KBM-7 (cell line): ENCODE measurements at regions not wholly inside any gene's neighbourhood (a gene's known extent, or its start where the extent isn't known, plus 50 kb on each side); places are given as distances from the start of the nearest gene placed in this dataset.
A peak's percentile ranks its signal among the peaks of the same experiment; 100 is the strongest.

ENCODE experiments used
- DNase-seq: peaks from one replicate; pipeline ENCODE4 v3.0.0-alpha.2; 2015
- in situ Hi-C: fragments of 300-500 bp; cut with MboI; formaldehyde crosslinking; loops from 2 replicates; pipeline ENCODE4 v1.14.3; 2020; ENCODE audit warnings: low sequenced_read_pairs, low pct_unique_long_range_greater_than_20kb, mixed read lengths

GRCh38 chr13:106318941-106319411 lies 216.5 kb downstream of the EFNB2 start:
- peak; percentile 1 for DNase-seq
- in situ Hi-C loops: no loop called here

DNA sequence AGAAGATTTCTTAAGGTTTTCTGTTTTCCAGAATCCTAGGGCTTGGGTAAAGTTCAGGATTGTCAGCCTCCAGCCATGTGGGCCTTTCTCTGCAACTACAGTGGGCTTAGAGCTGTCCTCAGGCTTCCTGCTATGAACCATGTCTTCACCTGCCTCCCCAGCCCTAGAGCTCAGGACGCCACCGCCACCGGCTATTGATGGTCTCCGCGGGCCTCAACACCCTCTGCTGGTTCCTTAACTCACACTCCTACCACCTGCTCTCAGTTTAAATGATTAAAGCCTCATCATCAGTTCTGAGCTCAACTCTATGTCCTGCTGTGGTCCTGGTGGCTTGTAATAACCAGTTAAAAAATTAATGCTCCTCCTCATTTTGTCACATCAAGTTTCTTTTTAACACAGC lies 221.0 kb downstream of the EFNB2 start:
- in situ Hi-C loops: no loop called here
- no peak for DNase-seq

DNA sequence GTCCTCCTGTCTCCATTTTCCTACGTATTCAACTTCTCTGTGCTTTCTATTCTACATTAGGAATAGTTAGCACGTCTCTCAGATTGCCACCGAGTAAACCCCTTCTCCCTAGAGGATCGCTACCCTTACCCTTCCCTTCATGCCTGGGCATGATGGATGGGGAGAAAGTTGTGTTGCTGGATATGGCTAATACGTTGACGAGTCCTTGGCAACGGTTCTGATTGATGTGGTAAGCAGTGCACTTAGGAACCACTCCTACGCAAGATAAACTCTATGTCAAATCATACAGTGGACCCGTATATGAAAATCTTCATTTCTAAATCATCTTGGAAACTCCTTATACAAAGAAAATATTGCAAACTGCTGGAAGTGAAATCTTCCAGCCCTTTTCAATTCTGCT lies 224.5 kb downstream of the EFNB2 start:
- no peak for DNase-seq
- in situ Hi-C loops: no loop called here

DNA sequence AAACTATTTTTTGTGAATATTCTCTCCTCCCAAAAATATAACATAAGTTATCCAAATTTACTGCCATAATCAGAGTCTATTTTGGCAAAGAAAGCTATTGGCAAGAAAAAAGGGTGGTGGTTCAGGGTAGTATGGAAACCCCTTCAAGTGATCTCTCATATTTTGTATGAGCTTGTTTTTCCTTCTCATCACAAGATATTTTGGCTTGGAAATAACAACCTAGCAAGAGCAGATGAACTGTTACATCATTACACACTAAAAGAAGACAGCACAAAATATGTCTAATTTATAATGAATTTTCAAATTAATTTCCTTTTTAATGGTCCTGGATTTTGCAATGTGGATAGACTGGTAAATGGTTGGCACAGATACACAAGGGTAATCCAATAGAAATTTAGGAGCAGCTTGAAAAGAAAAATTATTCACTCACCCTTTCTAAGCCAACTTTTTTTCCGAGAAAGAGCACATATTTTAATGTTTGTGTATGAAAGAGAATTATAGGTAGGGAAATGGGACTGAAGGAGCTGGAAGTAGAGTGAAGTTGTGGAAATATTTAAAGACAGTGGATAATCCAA lies 225.1 kb downstream of the EFNB2 start:
- in situ Hi-C loops: no loop called here
- DNase-seq: no peak

DNA sequence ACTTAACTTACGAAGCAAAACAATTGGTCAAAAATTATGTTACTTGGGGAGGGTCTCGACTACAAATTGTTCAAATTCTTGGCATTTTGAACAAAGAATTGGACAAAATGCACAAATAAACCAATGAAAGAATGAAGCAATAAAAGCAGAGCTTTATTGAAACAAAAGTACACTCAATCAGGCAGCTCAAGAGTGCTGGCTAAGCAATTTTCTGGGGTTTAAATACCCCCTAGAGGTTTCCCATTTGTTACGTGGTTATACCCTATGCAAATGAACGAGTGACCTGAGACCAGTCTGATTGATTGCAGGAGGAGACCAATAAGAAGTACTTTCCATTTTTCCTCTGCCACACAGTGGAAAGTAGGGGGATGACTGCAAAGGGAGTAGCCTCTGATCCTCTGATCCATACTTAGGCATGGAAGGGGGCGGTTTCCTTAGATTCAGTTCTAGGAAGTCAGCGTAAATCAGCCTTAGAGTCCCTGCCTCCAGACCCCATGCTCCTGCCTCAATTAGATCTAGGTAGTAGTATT lies 228.6 kb downstream of the EFNB2 start:
- DNase-seq: no peak
- in situ Hi-C loops: no loop called here

DNA sequence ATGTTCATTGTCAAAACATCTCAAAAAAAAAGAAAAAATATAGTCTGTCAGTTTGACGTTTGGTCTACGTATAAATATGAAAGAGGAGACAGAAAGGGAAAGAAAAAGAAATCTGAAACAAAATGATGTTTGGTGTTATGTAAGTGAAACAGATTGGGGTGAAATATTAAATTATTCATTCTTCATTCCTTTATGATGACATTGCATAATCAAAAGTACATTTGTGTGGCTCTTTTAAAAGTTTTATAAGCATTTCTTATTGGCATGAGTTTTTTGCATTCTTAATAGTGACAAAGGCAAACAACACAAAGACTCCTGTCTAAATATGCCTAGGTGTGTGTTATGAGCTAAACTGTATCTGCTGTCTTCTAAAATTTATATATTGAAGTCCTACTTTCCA lies 232.6 kb downstream of the EFNB2 start:
- DNase-seq: no peak
- in situ Hi-C loops: no loop called here

DNA sequence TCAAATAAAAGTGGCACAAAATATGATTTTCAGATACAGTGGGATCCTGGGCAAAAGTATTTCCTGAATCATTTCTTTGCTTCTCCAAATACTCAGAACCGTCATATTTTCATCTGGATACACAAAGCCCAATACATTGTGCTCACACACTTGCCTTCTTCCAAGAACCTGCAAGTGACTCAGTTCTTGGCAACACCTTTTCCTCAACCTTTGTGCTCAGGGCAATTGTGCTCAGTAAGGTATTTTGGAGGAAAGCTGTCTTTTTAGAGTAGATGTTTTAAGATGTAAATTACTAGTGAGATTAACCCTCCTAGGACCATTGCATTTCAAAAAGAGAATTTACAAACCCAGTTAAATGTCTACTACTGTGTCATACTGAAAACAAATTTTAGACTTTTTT lies 233.5 kb downstream of the EFNB2 start:
- DNase-seq: no peak
- in situ Hi-C loops: no loop called here

- in situ Hi-C loops: no loop called here
- DNase-seq: no peak
These were observed 235.8 kb downstream of the EFNB2 start for GRCh38 chr13:106299621-106300020.

- no peak for DNase-seq
- in situ Hi-C loops: no loop called here
These were observed 238.2 kb downstream of the EFNB2 start for GRCh38 chr13:106297283-106297682.

DNA sequence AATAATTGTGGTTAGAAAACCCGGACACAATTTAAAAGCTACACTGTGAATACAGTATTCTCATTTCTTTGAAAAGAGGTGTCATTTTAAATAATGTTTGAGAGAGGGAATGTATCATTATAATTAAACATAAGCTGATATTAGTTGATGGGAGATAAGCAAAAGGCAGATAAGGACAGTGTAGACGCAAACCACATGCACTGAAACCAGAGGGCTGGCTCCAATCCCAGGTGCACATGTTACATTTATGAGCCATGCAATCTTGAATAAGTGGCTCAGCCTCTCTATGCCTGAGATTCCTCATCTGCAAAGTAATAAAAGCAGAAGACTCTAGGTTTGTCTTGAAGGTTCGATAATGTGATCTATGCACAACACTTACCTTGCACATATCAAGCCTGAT lies 238.7 kb downstream of the EFNB2 start:
- DNase-seq: no peak
- in situ Hi-C loops: no loop called here

- in situ Hi-C loops: no loop called here
- peak; percentile 32 for DNase-seq
These were observed 239.5 kb downstream of the EFNB2 start for GRCh38 chr13:106295971-106296370.

DNA sequence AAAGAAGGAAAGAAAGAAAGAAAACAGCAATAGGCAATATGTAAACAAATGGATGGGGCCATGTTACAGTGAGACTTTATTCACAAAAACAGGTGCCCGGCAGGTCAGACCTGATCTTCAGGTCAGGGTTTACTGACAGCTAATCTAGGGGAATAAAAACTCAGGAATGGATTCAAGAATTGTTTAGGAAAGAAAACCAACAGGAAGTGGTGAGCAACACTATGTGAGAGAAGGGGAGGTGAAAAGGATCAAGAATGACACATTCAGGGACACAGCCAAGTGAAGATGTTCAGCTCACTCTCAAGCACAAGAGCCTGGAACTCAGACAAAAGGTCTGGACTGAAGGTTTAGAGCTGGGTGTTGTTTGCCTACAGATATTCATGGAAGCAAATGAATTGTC lies 244.5 kb downstream of the EFNB2 start:
- no peak for DNase-seq
- in situ Hi-C loops: no loop called here

DNA sequence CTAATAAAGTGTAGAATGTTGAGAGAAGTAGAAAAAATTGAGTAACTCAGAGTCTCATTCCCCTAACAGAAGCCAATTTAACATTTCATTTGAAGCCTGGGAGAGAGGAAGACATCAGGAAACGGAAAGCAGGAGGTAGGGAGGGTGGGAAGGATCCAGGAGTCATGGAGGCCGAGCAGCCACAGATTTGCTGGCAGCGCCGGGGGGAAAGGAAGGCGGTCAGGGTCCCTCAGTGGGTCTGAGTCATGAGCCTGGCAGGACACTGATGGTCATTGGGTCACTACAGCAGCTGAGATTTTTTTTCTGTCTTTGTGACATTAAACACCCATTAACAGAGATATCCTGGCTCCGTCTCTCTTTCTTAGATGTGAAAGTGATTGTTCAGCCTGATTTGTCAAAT lies 248.1 kb downstream of the EFNB2 start:
- no peak for DNase-seq
- in situ Hi-C loops: no loop called here

GRCh38 chr13:106286811-106287210 lies 248.7 kb downstream of the EFNB2 start:
- DNase-seq: no peak
- in situ Hi-C loops: no loop called here

DNA sequence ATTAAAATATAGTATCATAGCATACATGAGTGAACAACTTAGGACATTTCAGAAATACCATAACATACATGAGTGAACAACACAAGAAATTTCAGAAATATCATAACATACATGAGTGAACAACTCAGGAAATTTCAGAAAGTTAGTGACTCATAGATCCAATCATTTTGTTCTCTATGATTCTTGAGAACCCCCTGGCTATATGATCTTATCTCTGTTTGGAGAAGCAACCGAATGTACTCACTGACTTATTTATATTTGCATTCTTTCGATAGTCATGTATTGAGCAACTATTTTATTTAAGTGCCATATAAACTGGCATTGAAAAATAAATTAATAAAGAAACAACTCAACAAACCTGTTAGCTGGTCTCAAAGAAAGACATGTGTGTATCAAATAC lies 251.1 kb downstream of the EFNB2 start:
- in situ Hi-C loops: no loop called here
- DNase-seq: no peak

DNA sequence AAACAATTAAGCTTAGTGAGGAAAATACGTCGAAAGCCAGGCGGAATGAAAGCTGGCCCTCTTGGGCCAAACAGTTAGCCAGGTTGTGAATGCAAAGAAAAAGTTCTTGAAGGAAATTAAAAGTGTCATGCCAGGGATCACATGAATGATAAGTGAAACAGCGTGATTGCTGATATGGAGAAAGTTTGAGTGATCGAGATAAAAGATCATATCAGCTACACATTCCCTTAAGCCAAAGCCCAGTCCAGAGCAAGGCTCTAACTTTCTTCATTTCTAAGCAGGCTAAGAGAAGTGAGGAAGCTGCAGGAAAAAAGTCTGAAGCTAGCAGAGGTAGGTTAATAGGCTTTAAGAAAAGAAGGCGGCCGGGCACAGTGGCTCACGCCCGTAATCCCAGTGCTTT lies 254.0 kb downstream of the EFNB2 start:
- no peak for DNase-seq
- in situ Hi-C loops: no loop called here

GRCh38 chr13:106277484-106278154 lies 257.8 kb downstream of the EFNB2 start:
- in situ Hi-C loops: no loop called here

DNA sequence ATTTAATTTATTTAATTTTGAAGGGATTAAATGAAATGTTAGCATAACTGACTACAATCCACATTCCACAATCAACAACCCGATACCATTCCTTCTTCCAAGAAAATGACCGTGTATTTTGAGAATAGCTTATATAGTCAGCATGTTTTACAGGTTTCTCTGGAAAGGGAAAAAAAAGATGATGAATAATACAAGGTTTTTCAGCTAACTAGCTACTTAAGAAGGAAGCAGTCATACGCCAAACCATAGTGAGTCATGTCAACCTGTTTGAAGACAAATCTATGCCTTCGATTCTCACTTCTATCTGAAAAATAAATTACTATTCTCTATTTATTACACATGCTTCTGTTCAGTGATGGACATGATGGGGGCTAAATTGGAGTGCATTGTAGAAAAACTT lies 258.6 kb downstream of the EFNB2 start:
- in situ Hi-C loops: no loop called here
- no peak for DNase-seq

More at GRCh38 chr13:106277484-106278154, 257.8 kb downstream of the EFNB2 start:
- DNase-seq: no peak

DNA sequence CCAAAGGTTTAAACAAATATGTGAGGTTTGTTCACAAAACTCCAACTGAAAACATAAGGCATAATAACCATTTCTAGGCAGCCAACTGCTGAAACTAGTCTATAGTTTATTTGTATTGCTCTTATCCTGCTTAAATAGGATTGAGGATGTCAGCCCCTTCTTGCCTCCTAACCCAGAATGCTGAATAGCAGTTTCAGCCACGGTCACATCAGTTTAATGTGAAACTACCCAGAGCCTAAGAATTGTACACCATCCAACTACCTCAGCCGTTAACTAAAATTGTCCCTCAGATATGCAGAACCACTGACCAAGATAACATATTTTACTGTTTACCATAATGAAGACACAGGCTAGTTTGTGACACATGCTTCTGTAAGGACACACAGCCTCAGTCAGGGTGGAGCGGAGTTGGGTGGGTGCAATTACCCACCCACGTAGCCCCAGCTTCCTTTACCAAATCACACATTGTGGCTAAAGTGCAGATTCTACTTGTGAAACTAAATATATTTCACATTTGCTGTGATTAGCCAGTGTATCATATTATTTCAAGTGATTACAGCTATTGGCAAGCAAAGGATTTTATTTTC lies 259.9 kb downstream of the EFNB2 start:
- DNase-seq: no peak
- in situ Hi-C loops: no loop called here

- no peak for DNase-seq
These were observed 260.8 kb downstream of the EFNB2 start for GRCh38 chr13:106274551-106275203.

More at GRCh38 chr13:106274551-106275203, 260.8 kb downstream of the EFNB2 start:
- in situ Hi-C loops: no loop called here
